ENCODE measurements at regions not wholly inside any gene's neighbourhood (a gene's known extent, or its start where the extent isn't known, plus 50 kb on each side); places are given as distances from the start of the nearest gene placed in this dataset.

DNA sequence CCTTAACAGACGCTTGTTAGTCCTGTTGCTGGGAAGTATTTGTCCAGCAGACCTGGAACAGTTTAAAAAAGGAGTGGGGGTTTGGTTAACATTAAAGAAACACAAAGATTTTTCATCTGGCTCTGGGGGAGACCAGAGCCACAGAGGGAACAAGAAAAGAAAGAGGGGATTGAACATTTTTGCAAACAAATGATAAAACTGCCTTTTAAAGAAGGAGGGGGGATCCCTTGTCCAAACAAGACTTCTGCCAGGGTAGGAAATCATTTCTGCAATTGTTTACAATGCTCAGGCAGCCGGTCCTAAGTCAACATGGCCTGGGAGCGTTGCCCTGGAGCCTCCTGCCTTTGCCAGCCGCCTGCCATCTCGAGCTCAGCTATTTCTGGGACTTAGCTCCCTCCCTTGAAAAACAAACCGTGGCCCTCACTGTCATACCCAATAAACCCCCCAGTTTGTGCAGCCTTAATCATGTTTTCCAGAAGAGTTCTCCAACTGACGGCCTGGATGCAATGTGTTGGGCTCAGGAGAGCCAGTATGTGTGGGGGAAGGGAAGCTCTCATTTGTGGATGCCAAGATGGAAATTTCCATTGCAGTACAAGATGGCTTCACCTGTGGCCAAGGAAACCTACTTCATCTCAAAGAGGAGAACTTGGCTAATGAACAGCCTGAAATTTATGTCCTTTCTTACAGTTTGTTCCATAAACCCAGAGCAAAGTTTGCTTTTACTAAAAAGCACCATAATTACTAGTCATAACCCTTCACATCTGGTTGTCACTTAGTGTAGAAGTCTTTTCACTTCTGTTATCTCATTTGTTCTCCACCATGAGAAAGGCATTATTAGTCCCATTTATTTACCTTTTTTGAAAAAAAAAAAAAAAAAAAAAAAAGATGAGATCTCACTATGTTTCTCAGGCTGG is 75.9 kb upstream of the RNU6-1 start:
- TF ChIP-seq, protein P1, sequence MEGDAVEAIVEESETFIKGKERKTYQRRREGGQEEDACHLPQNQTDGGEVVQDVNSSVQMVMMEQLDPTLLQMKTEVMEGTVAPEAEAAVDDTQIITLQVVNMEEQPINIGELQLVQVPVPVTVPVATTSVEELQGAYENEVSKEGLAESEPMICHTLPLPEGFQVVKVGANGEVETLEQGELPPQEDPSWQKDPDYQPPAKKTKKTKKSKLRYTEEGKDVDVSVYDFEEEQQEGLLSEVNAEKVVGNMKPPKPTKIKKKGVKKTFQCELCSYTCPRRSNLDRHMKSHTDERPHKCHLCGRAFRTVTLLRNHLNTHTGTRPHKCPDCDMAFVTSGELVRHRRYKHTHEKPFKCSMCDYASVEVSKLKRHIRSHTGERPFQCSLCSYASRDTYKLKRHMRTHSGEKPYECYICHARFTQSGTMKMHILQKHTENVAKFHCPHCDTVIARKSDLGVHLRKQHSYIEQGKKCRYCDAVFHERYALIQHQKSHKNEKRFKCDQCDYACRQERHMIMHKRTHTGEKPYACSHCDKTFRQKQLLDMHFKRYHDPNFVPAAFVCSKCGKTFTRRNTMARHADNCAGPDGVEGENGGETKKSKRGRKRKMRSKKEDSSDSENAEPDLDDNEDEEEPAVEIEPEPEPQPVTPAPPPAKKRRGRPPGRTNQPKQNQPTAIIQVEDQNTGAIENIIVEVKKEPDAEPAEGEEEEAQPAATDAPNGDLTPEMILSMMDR (IDR thresholded peaks at IDR 0.05): no peak
- peak; percentile 25 for TF ChIP-seq EP300 (IDR thresholded peaks at IDR 0.05; ENCODE audit: low read depth)
- TF ChIP-seq POLR2A (IDR thresholded peaks at IDR 0.05): no peak
